T47D (cell line): ENCODE measurements at regions not wholly inside any gene's neighbourhood (a gene's known extent, or its start where the extent isn't known, plus 50 kb on each side); places are given as distances from the start of the nearest gene placed in this dataset.

Source experiments
- DNase-seq, 2 experiments: peaks; one replicate each; pipeline versions ENCODE4 v3.0.0 to v3.0.0-alpha.2; 2011 to 2012; ENCODE audit warnings: low read depth in 1 of 2, low spot score in 1 of 2
- JUND ChIP-seq: IDR thresholded peaks from 2 replicates; pipeline ENCODE4 v1.6.1; 2012; ENCODE audit warnings: low read depth
- in situ Hi-C: cut with HindIII; loops from 2 replicates; pipeline ENCODE4 v1.10.0; 2016; ENCODE audit warnings: low sequenced_read_pairs, low pct_unique_long_range_greater_than_20kb

- in situ Hi-C loops, result no loop called here
- DNase-seq, result no peak
- TF ChIP-seq JUND, result no peak
Measured at GRCh38 chr2:16511041-16511440, 154.6 kb downstream of the CYRIA start.

DNA sequence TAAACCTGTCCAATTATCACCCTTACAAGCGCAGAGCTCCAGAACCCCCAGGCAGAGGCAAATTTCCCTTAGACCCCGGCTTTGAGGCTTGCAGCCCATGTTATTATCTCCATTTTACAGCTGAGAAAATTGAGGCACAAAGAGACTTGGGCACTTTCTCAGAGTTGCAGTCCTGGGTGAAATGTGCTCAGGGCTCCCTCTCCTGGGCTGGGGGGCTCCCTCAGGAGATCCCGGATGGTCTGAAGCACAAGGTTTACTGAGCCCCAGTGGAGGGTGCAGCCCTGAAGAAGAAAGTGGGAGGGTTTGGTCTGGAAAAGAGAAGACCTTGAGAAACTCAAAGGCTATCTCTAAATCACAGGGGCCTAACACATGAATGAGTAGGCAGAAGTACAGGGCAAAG, 156.6 kb downstream of the CYRIA start:
- in situ Hi-C loops, result no loop called here
- no peak for TF ChIP-seq JUND
- DNase-seq, result no peak

GRCh38 chr2:16508490-16508851, 157.2 kb downstream of the CYRIA start:
- no peak for TF ChIP-seq JUND
- no peak for DNase-seq
- in situ Hi-C loops, result no loop called here

GRCh38 chr2:16507655-16508489, 157.8 kb downstream of the CYRIA start:
- DNase-seq, result peak; percentile 37 to 38
- in situ Hi-C loops, result no loop called here

GRCh38 chr2:16506366-16506765, 159.3 kb downstream of the CYRIA start:
- no peak for TF ChIP-seq JUND
- in situ Hi-C loops, result no loop called here
- no peak for DNase-seq

More at GRCh38 chr2:16507655-16508489, 157.8 kb downstream of the CYRIA start:
- TF ChIP-seq JUND, result no peak

- in situ Hi-C loops, result no loop called here
- no peak for TF ChIP-seq JUND
Measured at GRCh38 chr2:16496426-16497388, 168.9 kb downstream of the CYRIA start.

GRCh38 chr2:16495509-16496208, 170.0 kb downstream of the CYRIA start:
- in situ Hi-C loops, result no loop called here
- DNase-seq, result no peak
- no peak for TF ChIP-seq JUND

More at GRCh38 chr2:16496426-16497388, 168.9 kb downstream of the CYRIA start:
- DNase-seq, result no peak

DNA sequence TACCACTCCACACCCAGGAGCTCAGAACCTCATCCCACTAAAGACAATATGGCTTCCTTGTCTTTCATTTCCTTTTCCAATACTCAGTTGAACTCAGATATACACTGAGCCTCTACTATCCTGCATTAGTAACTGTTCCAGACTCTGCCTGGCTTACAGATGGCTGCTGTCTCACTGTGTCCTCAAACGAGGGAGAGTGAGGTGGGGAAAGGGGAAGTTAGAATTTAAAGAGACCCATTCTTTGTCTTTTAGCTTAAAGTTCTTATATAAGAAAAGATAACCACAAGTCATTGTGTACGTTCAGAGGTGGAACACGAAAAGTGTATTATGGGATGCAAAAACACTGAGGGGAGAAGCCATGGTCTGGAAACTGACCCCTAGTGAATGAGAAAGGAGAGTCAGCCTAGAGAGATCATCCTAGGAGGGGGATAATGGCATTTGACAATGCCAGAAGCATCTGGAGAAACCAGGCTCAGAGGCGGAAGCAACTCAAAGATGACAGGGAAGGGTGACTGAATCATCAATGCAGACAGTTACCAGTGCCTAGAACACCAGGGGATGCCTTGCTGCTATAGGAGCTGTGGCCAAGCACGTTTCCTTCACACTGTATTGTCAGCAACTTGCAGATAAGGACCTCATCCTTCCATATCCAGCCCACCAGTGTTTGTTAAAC, 170.7 kb downstream of the CYRIA start:
- no peak for TF ChIP-seq JUND
- no peak for DNase-seq
- in situ Hi-C loops, result no loop called here

DNA sequence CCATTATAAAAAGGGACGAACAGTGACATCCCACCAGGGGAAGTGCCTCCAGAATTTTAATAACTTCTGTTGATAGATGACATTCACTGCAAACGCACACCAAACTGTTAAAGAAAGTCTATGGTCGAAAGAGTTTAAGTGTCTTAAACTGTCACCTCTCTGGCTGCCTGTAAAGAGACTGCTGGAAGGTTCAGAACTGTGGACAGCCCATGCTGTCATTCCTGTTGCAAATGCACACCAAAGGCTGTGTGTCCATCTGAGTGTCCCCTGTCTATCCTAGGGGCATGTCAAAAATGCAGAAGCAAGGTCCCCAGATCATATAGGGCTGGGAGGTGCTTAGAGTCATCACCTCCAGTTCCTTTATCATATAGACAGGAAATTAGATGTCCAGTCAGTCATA, 171.8 kb downstream of the CYRIA start:
- no peak for DNase-seq
- no peak for TF ChIP-seq JUND
- in situ Hi-C loops, result no loop called here

DNA sequence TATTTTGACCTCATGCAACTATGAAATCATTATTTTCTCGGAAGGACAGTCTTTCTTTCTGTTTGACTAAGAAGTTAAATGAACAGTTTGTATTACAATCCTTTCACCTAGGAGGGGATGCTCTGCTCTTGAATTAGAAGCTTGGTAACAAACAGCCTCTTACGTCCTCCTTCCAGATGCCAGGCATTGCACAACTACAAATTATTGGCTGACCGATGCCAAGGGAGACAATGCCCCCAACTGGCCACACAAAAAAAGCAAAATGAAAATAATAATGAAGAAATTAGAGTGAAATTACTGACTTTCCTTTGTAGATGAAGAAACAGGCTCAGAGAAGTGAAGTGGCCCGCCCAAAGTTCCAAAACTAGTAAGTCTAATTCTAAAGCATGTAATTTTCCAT, 177.9 kb downstream of the CYRIA start:
- peak in 1 of 2 experiments; percentile 27 for DNase-seq
- in situ Hi-C loops, result no loop called here
- no peak for TF ChIP-seq JUND

DNA sequence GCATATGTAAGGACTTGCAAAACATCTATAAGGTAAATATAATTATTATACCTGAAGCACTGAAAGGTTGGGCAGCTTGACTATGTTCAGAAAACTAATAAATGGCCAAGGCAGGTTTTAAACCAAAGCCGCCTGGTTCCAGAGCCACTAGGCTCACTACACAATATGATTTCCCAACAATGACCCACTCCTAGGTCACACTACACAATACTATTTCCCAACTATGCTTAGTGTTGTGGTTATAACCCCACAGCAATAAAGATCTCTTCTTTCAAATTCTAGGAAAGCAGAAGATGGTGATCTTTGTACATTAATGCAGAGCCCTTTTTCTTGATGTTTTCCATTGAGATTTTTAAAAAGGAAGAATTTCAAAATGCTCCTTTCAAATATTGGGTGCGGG, 180.4 kb downstream of the CYRIA start:
- no peak for TF ChIP-seq JUND
- in situ Hi-C loops, result no loop called here
- DNase-seq, result no peak

GRCh38 chr2:16482460-16482859, 183.2 kb downstream of the CYRIA start:
- no peak for DNase-seq
- no peak for TF ChIP-seq JUND
- in situ Hi-C loops, result no loop called here
